ENCODE measurements at regions not wholly inside any gene's neighbourhood (a gene's known extent, or its start where the extent isn't known, plus 50 kb on each side); places are given as distances from the start of the nearest gene placed in this dataset.

GRCh38 chr10:131764929-131765328 is 135.9 kb upstream of the PPP2R2D start:
- H3K9me3 ChIP-seq: no peaks in the 10 kb centered on the region
- H3K27ac ChIP-seq: no peak overlapping the region
- H3K36me3 ChIP-seq: no peaks in the 10 kb centered on the region
- no peak for TF ChIP-seq POLR2AphosphoS5 (IDR thresholded peaks at IDR 0.05)
- no peak for TF ChIP-seq EP300 (IDR thresholded peaks at IDR 0.05)
- no peak for TF ChIP-seq CTCF (IDR thresholded peaks at IDR 0.05)
- no peak for TF ChIP-seq POLR2A (IDR thresholded peaks at IDR 0.05)
- no peaks in the 10 kb centered on the region for H3K4me1 ChIP-seq
- no peak for ATAC-seq
- no peak overlapping the region for H3K4me3 ChIP-seq
- WGBS, 2 donors (ENCODE audit: low coverage in 1 of 2): 75 to 82% methylated on average over 2 to 7 of the region's 9 CpGs
- H3K27me3 ChIP-seq: peaks cover 9% of the 10 kb centered on the region

- Histone ChIP-seq H3K4me3 (no peak overlapping the region), H3K27ac (no peak overlapping the region), H3K27me3 (peaks cover 16% of the 10 kb centered on the region), H3K9me3 (no peaks in the 10 kb centered on the region), H3K4me1 (no peaks in the 10 kb centered on the region), H3K36me3 (no peaks in the 10 kb centered on the region)
- no peak for TF ChIP-seq CTCF (IDR thresholded peaks at IDR 0.05)
- no peak for TF ChIP-seq POLR2AphosphoS5 (IDR thresholded peaks at IDR 0.05)
- TF ChIP-seq EP300 (IDR thresholded peaks at IDR 0.05): no peak
- TF ChIP-seq POLR2A (IDR thresholded peaks at IDR 0.05): no peak
- 41 to 67% methylated on average over 2 to 7 of the region's 17 CpGs for WGBS, 2 donors (ENCODE audit: low coverage in 1 of 2)
- ATAC-seq: no peak
These were observed 134.7 kb upstream of the PPP2R2D start for GRCh38 chr10:131766096-131766495.

GRCh38 chr10:131767716-131768115 is 133.1 kb upstream of the PPP2R2D start:
- H3K36me3 ChIP-seq: no peaks in the 10 kb centered on the region
- ATAC-seq: no peak
- no peak overlapping the region for H3K27ac ChIP-seq
- TF ChIP-seq POLR2AphosphoS5 (IDR thresholded peaks at IDR 0.05) (no peak), CTCF (IDR thresholded peaks at IDR 0.05) (no peak), EP300 (IDR thresholded peaks at IDR 0.05) (no peak), POLR2A (IDR thresholded peaks at IDR 0.05) (no peak)
- no peaks in the 10 kb centered on the region for H3K4me1 ChIP-seq
- no peaks in the 10 kb centered on the region for H3K9me3 ChIP-seq
- no peak overlapping the region for H3K4me3 ChIP-seq
- H3K27me3 ChIP-seq: peaks cover 18% of the 10 kb centered on the region
- WGBS, 2 donors (ENCODE audit: low coverage in 1 of 2): 84 to 89% methylated on average over 6 to 7 of the region's 7 CpGs

GRCh38 chr10:131769571-131770410 is 131.0 kb upstream of the PPP2R2D start:
- 80 to 98% methylated on average over 5 to 7 of the region's 19 CpGs for WGBS, 2 donors (ENCODE audit: low coverage in 1 of 2)
- no peak for ATAC-seq
- no peaks in the 10 kb centered on the region for H3K36me3 ChIP-seq
- TF ChIP-seq POLR2A (IDR thresholded peaks at IDR 0.05) (no peak), CTCF (IDR thresholded peaks at IDR 0.05) (no peak), POLR2AphosphoS5 (IDR thresholded peaks at IDR 0.05) (no peak), EP300 (IDR thresholded peaks at IDR 0.05) (no peak)
- no peak overlapping the region for H3K4me3 ChIP-seq
- no peaks in the 10 kb centered on the region for H3K9me3 ChIP-seq
- no peaks in the 10 kb centered on the region for H3K4me1 ChIP-seq
- no peak overlapping the region for H3K27ac ChIP-seq
- H3K27me3 ChIP-seq: peaks cover 16% of the 10 kb centered on the region

Data from gastroesophageal sphincter (tissue), 4 donors.